GM19438 (cell line): ENCODE measurements at regions not wholly inside any gene's neighbourhood (a gene's known extent, or its start where the extent isn't known, plus 50 kb on each side); places are given as distances from the start of the nearest gene placed in this dataset.
"Not testable (repeated sequence)": the region's sequence is repeated elsewhere in the genome, so short reads cannot be mapped to it uniquely, and the experiment has no call there.

Experiments used
- ATAC-seq: cut with Tn5 transposase; IDR thresholded peaks from one replicate; pipeline ENCODE4 v1.9.1; 2021; ENCODE audit warnings: low read depth; ENCODE audit not compliant: unreplicated experiment

- no peak for ATAC-seq
These were observed 698.7 kb downstream of the NTRK3 start for GRCh38 chr15:87557881-87558280.

GRCh38 chr15:87556886-87557285, 699.7 kb downstream of the NTRK3 start:
- no peak for ATAC-seq

GRCh38 chr15:87549860-87550259, 706.7 kb downstream of the NTRK3 start:
- ATAC-seq = no peak

- no peak for ATAC-seq
These were observed 707.2 kb downstream of the NTRK3 start for GRCh38 chr15:87549296-87549695.

GRCh38 chr15:87548590-87548989, 707.9 kb downstream of the NTRK3 start:
- not testable (repeated sequence) for ATAC-seq

- no peak for ATAC-seq
These were observed 708.9 kb downstream of the NTRK3 start for GRCh38 chr15:87547470-87548181.

GRCh38 chr15:87538327-87538834, 718.2 kb downstream of the NTRK3 start:
- ATAC-seq = no peak

GRCh38 chr15:87537295-87537694, 719.2 kb downstream of the NTRK3 start:
- no peak for ATAC-seq

GRCh38 chr15:87533637-87534036, 722.9 kb downstream of the NTRK3 start:
- not testable (repeated sequence) for ATAC-seq

GRCh38 chr15:87528873-87529272, 727.7 kb downstream of the NTRK3 start:
- no peak for ATAC-seq

GRCh38 chr15:87527875-87528274, 728.7 kb downstream of the NTRK3 start:
- no peak for ATAC-seq

- ATAC-seq = no peak
These were observed 729.1 kb downstream of the NTRK3 start for GRCh38 chr15:87527416-87527815.

- no peak for ATAC-seq
These were observed 733.0 kb downstream of the NTRK3 start for GRCh38 chr15:87523516-87523915.

- no peak for ATAC-seq
These were observed 733.5 kb downstream of the NTRK3 start for GRCh38 chr15:87522997-87523396.

- no peak for ATAC-seq
These were observed 737.6 kb downstream of the NTRK3 start for GRCh38 chr15:87518957-87519356.

- no peak for ATAC-seq
These were observed 748.5 kb downstream of the NTRK3 start for GRCh38 chr15:87508086-87508485.

GRCh38 chr15:87502173-87502572, 754.4 kb downstream of the NTRK3 start:
- ATAC-seq = no peak

- ATAC-seq = no peak
These were observed 756.3 kb downstream of the NTRK3 start for GRCh38 chr15:87500240-87500639.

- no peak for ATAC-seq
These were observed 758.0 kb downstream of the NTRK3 start for GRCh38 chr15:87498560-87498959.

GRCh38 chr15:87496795-87497194, 759.7 kb downstream of the NTRK3 start:
- ATAC-seq = no peak

GRCh38 chr15:87496109-87496508, 760.4 kb downstream of the NTRK3 start:
- ATAC-seq = no peak

- no peak for ATAC-seq
These were observed 762.7 kb downstream of the NTRK3 start for GRCh38 chr15:87493803-87494202.

GRCh38 chr15:87492321-87492720, 764.2 kb downstream of the NTRK3 start:
- no peak for ATAC-seq
